Endothelial cell of umbilical vein (primary cell): ENCODE measurements at regions not wholly inside any gene's neighbourhood (a gene's known extent, or its start where the extent isn't known, plus 50 kb on each side); places are given as distances from the start of the nearest gene placed in this dataset.

Source experiments
- BruUV-seq: library from RNA; stranded (reverse); fragments of 400-500 nt; replicated peaks from 2 replicates; lab custom pipeline; 2021; lab: Mats Ljungman, UMichigan
- CTCF ChIA-PET: fragments of 300-600, 350-600 bp; sonication (Branson Sonifier 250); formaldehyde crosslinking; loops from one replicate; lab custom pipeline; 2021; ENCODE audit warnings: antibody characterized with exemption, inconsistent platforms; lab: Charles Lee
- POLR2A ChIA-PET: fragments of 300-600, 350-600 bp; sonication (Branson Sonifier 250); formaldehyde crosslinking; loops from one replicate; lab custom pipeline; 2021; ENCODE audit warnings: antibody characterized with exemption, inconsistent platforms; lab: Charles Lee
- DNase-seq: peaks from one replicate; pipeline ENCODE4 v3.0.0-alpha.2; 2011; ENCODE audit warnings: low read depth, low spot score
- FAIRE-seq: peaks from 2 replicates; lab custom pipeline; 2011; peaks lifted over from hg19 to GRCh38; lab: Jason Lieb, UNC
- H2AFZ ChIP-seq: 2 replicates; pipeline ENCODE4 v1.6.0; 2012; ENCODE audit warnings: low read depth, low read length, control low read depth, inconsistent platforms
- H3K27ac ChIP-seq: 2 replicates; pipeline ENCODE4 v1.5.1; 2011; ENCODE audit warnings: low read depth, mild to moderate bottlenecking, control low read depth, low read length, moderate library complexity; ENCODE audit not compliant: insufficient read depth
- H3K27me3 ChIP-seq, 2 experiments: 2 replicates each; pipeline versions ENCODE4 v1.6.0 to v1.6.1; 2011; ENCODE audit warnings: low read length in 2 of 2, mixed read lengths in 1 of 2; ENCODE audit not compliant: control insufficient read depth in 2 of 2, insufficient read depth in 2 of 2
- H3K36me3 ChIP-seq, 2 experiments: 2 replicates in 1 of 2; 3 replicates in 1 of 2; pipeline ENCODE4 v1.5.1; 2011; ENCODE audit warnings: low read length in 2 of 2, mild to moderate bottlenecking in 1 of 2, moderate library complexity in 1 of 2; ENCODE audit not compliant: control insufficient read depth in 2 of 2, insufficient read depth in 2 of 2; ENCODE audit errors: extremely low read depth in 1 of 2
- H3K4me1 ChIP-seq: 3 replicates; pipeline ENCODE4 v1.5.1; 2011; ENCODE audit warnings: mild to moderate bottlenecking, low read length; ENCODE audit not compliant: control insufficient read depth, insufficient read depth; ENCODE audit errors: extremely low read depth
- H3K4me2 ChIP-seq: 2 replicates; pipeline ENCODE4 v1.6.1; 2011; ENCODE audit warnings: low read length, control low read depth, mixed read lengths; ENCODE audit not compliant: insufficient read depth
- H3K4me3 ChIP-seq, 3 experiments: fragments of 200-600 bp in 1 of 3; sonication (generic), shearing (Covaris generic) in 1 of 3; replicated peaks in 1 of 3; 2 replicates each; pipeline ENCODE4 v1.5.1; 2011 to 2016; ENCODE audit warnings: control low read depth in 3 of 3, low read length in 3 of 3, mild to moderate bottlenecking in 2 of 3, inconsistent platforms in 1 of 3, low read depth in 1 of 3, moderate library complexity in 1 of 3; ENCODE audit not compliant: insufficient read depth in 1 of 3
- H3K79me2 ChIP-seq: 2 replicates; pipeline ENCODE4 v1.6.0; 2012; ENCODE audit warnings: low read length, inconsistent platforms; ENCODE audit not compliant: control insufficient read depth, insufficient read depth
- H3K9ac ChIP-seq: replicated peaks from 2 replicates; pipeline ENCODE3; 2011; ENCODE audit warnings: low read length, control low read depth; ENCODE audit not compliant: insufficient read depth; ENCODE audit errors: extremely low read depth
- H3K9me1 ChIP-seq: replicated peaks from 3 replicates; pipeline ENCODE4 v1.6.0; 2011; ENCODE audit warnings: mild to moderate bottlenecking, low read length; ENCODE audit not compliant: control insufficient read depth, insufficient read depth; ENCODE audit errors: extremely low read depth
- H3K9me3 ChIP-seq: replicated peaks from 2 replicates; pipeline ENCODE4 v1.5.1; 2012; ENCODE audit warnings: low read length, inconsistent platforms; ENCODE audit not compliant: control insufficient read depth, insufficient read depth
- H4K20me1 ChIP-seq: replicated peaks from 2 replicates; pipeline ENCODE3; 2011; ENCODE audit warnings: mild to moderate bottlenecking, low read length; ENCODE audit not compliant: control insufficient read depth, insufficient read depth; ENCODE audit errors: extremely low read depth
- EZH2 ChIP-seq: IDR thresholded peaks from 2 replicates; pipeline ENCODE4 v1.6.1; 2012; ENCODE audit warnings: borderline replicate concordance, low read depth, mild to moderate bottlenecking, moderate library complexity, low read length, inconsistent platforms; ENCODE audit not compliant: severe bottlenecking
- FOS ChIP-seq: IDR thresholded peaks from 2 replicates; pipeline ENCODE4 v1.6.1; 2011; ENCODE audit warnings: mild to moderate bottlenecking, low read length, moderate library complexity, borderline replicate concordance; ENCODE audit not compliant: insufficient read depth
- GATA2 ChIP-seq: IDR thresholded peaks from 2 replicates; pipeline ENCODE4 v1.7.0; 2011; ENCODE audit warnings: low read depth, mild to moderate bottlenecking, moderate library complexity, mixed read lengths, low read length; ENCODE audit not compliant: insufficient read length, insufficient read depth
- JUN ChIP-seq: IDR thresholded peaks from 2 replicates; pipeline ENCODE4 v1.6.1; 2011; ENCODE audit warnings: borderline replicate concordance, low read depth; ENCODE audit not compliant: insufficient read length, insufficient read depth
- MYC ChIP-seq: IDR thresholded peaks from one replicate; pipeline ENCODE4 v1.6.1; 2011; ENCODE audit warnings: mild to moderate bottlenecking, low read depth, low read length
- POLR2A ChIP-seq: IDR thresholded peaks from 2 replicates; pipeline ENCODE4 v1.6.1; 2012; ENCODE audit warnings: low read depth, mild to moderate bottlenecking, control low read depth, low read length
- POLR2AphosphoS5 ChIP-seq: IDR thresholded peaks from 2 replicates; pipeline ENCODE4 v1.6.1; 2012; ENCODE audit warnings: low read depth, mild to moderate bottlenecking, control low read depth, low read length, moderate library complexity; ENCODE audit not compliant: insufficient read depth
- dilution Hi-C: fragments of 300-500 bp; cut with MboI; formaldehyde crosslinking; loops from one replicate; pipeline ENCODE4 v1.15.0; 2019; ENCODE audit warnings: low sequenced_read_pairs; ENCODE audit not compliant: extremely low pct_ligation_motif_present
- intact Hi-C: fragments of 100-400 bp; cut with micrococcal nuclease; formaldehyde crosslinking; loops from one replicate; pipeline ENCODE4 v1.10.0; 2022
- TF ChIP-seq, protein P1 (sequence below): IDR thresholded peaks from 2 replicates; pipeline ENCODE4 v1.6.1; 2011; ENCODE audit not compliant: insufficient read depth, insufficient read length
- TF ChIP-seq, protein P2 (sequence below), 2 donors: IDR thresholded peaks; 1 replicate in 1 of 2; 2 replicates in 1 of 2; pipeline ENCODE4 v1.5.1; 2011; ENCODE audit warnings: low read length in 2 of 2, mild to moderate bottlenecking in 2 of 2, moderate library complexity in 2 of 2, control low read depth in 1 of 2, inconsistent platforms in 1 of 2, low read depth in 1 of 2; ENCODE audit not compliant: insufficient read depth in 1 of 2; ENCODE audit errors: extremely low read depth in 1 of 2

DNA sequence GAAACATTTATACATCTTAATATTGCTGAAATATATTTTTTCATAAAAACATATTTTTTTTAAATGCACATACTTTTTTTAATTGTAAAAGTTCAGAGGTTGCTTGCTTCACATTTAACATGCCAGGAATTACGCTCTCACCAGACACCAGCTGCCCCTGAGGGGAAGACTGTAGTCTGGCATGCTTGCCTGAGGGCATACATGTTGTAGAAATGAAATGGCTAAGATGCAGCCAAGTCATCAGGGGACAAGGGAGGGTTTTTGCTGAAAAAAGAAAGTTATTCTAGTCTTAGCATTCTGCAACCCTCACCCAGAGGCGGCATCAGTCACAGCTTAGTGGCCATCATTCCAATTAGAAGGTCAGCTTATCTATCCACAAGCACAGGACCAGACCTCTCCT lies 426.7 kb upstream of the FTMT start:
- no peak for DNase-seq
- Histone ChIP-seq H3K27ac (no peak overlapping the region), H3K4me2 (no peak overlapping the region), H3K79me2 (no peaks in the 10 kb centered on the region), H3K9me3 (no peaks in the 10 kb centered on the region), H3K4me1 (no peaks in the 10 kb centered on the region), H3K36me3 (no peaks in the 10 kb centered on the region), H2AFZ (no peak overlapping the region), H4K20me1 (no peaks in the 10 kb centered on the region), H3K9me1 (no peaks in the 10 kb centered on the region), H3K27me3 (no peaks in the 10 kb centered on the region), H3K4me3 (no peak overlapping the region), H3K9ac (no peak overlapping the region)
- intact Hi-C loops (no loop called here), dilution Hi-C loops (no loop called here)
- BruUV-seq: no TSS peak
- ChIA-PET POLR2A (no interaction called here), CTCF (no interaction called here)
- FAIRE-seq: no peak
- TF ChIP-seq JUN (no peak), POLR2A (no peak), POLR2AphosphoS5 (no peak), EZH2 (no peak), FOS (no peak), MYC (no peak), GATA2 (no peak)
- TF ChIP-seq, protein P1, sequence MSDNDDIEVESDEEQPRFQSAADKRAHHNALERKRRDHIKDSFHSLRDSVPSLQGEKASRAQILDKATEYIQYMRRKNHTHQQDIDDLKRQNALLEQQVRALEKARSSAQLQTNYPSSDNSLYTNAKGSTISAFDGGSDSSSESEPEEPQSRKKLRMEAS: no peak
- TF ChIP-seq, protein P2, sequence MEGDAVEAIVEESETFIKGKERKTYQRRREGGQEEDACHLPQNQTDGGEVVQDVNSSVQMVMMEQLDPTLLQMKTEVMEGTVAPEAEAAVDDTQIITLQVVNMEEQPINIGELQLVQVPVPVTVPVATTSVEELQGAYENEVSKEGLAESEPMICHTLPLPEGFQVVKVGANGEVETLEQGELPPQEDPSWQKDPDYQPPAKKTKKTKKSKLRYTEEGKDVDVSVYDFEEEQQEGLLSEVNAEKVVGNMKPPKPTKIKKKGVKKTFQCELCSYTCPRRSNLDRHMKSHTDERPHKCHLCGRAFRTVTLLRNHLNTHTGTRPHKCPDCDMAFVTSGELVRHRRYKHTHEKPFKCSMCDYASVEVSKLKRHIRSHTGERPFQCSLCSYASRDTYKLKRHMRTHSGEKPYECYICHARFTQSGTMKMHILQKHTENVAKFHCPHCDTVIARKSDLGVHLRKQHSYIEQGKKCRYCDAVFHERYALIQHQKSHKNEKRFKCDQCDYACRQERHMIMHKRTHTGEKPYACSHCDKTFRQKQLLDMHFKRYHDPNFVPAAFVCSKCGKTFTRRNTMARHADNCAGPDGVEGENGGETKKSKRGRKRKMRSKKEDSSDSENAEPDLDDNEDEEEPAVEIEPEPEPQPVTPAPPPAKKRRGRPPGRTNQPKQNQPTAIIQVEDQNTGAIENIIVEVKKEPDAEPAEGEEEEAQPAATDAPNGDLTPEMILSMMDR (IDR thresholded peaks at IDR 0.05; ENCODE audit: extremely low read depth in 1 of 2, insufficient read depth in 1 of 2, low read depth in 1 of 2, low read length in 2 of 2): no peak
